ELR (cell line): ENCODE measurements at regions not wholly inside any gene's neighbourhood (a gene's known extent, or its start where the extent isn't known, plus 50 kb on each side); places are given as distances from the start of the nearest gene placed in this dataset.
"Not testable (repeated sequence)": the region's sequence is repeated elsewhere in the genome, so short reads cannot be mapped to it uniquely, and the experiment has no call there.

Source experiments
- DNase-seq: peaks from one replicate; pipeline ENCODE4 v3.0.0-alpha.2; 2015; ENCODE audit warnings: low read depth

- DNase-seq = not testable (repeated sequence)
Measured at GRCh38 chr21:5251162-5251561, 5270.2 kb upstream of the TPTE start.

DNA sequence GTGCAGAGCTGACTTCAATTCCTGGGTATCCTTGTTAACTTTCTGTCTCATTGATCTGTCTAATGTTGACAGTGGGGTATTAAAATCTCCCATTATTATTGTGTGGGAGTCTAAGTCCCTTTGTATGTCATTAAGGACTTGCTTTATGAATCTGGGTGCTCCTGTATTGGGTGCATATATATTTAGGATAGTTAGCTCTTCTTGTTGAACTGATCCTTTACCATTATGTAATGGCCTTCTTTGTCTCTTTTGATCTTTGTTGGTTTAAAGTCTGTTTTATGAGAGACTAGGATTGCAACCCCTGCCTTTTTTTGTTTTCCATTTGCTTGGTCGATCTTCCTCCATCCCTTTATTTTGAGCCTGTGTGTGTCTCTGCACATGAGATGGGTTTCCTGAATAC, 5269.5 kb upstream of the TPTE start:
- DNase-seq = not testable (repeated sequence)
